Caco-2 (cell line): ENCODE measurements at regions not wholly inside any gene's neighbourhood (a gene's known extent, or its start where the extent isn't known, plus 50 kb on each side); places are given as distances from the start of the nearest gene placed in this dataset.

Experiments used
- BruUV-seq: library from RNA; stranded (reverse); fragments of 400-500 nt; replicated peaks from 2 replicates; lab custom pipeline; 2021; lab: Mats Ljungman, UMichigan
- CTCF ChIA-PET: fragments of 300-600 bp; sonication (Branson Sonifier 250); formaldehyde crosslinking; loops from one replicate; lab custom pipeline; 2022; ENCODE audit warnings: antibody characterized with exemption; lab: Charles Lee
- POLR2A ChIA-PET: fragments of 300-600 bp; sonication (Branson Sonifier 250); formaldehyde crosslinking; loops from one replicate; lab custom pipeline; 2022; ENCODE audit warnings: antibody characterized with exemption; lab: Charles Lee
- DNase-seq, 2 experiments: peaks; one replicate each; pipeline versions ENCODE4 v3.0.0 to v3.0.0-alpha.2; 2020 to 2022
- H3K27me3 ChIP-seq: replicated peaks from 2 replicates; pipeline ENCODE4 v1.6.0; 2011; ENCODE audit warnings: low read length; ENCODE audit not compliant: control insufficient read depth, insufficient read depth
- H3K36me3 ChIP-seq: 2 replicates; pipeline ENCODE4 v1.5.1; 2011; ENCODE audit warnings: low read length; ENCODE audit not compliant: control insufficient read depth, insufficient read depth
- H3K4me1 ChIP-seq: fragments of 250-450 bp; sonication (Bioruptor Pico); 2 replicates; pipeline ENCODE4 v1.5.1; 2020; ENCODE audit warnings: mild to moderate bottlenecking
- H3K4me3 ChIP-seq: 2 replicates; pipeline ENCODE4 v1.5.1; 2011; ENCODE audit warnings: low read depth, mild to moderate bottlenecking, control low read depth, low read length
- H3K9me3 ChIP-seq: fragments of 250-450 bp; sonication (Bioruptor Pico); 2 replicates; pipeline ENCODE4 v1.5.1; 2020; ENCODE audit warnings: mild to moderate bottlenecking, moderate library complexity
- H3K27ac Mint-ChIP-seq: one replicate; pipeline ENCODE4 v1.8.0; 2022; ENCODE audit warnings: mixed read lengths; ENCODE audit not compliant: unreplicated experiment
- H3K27me3 Mint-ChIP-seq: one replicate; pipeline ENCODE4 v1.8.0; 2022; ENCODE audit warnings: mixed read lengths; ENCODE audit not compliant: insufficient read depth, unreplicated experiment
- H3K36me3 Mint-ChIP-seq: one replicate; pipeline ENCODE4 v1.8.0; 2022; ENCODE audit warnings: mild to moderate bottlenecking, mixed read lengths; ENCODE audit not compliant: insufficient read depth, unreplicated experiment
- H3K4me1 Mint-ChIP-seq: one replicate; pipeline ENCODE4 v1.8.0; 2022; ENCODE audit warnings: low read depth, mixed read lengths; ENCODE audit not compliant: unreplicated experiment
- H3K4me3 Mint-ChIP-seq: one replicate; pipeline ENCODE4 v1.8.0; 2022; ENCODE audit warnings: mild to moderate bottlenecking, moderate library complexity, mixed read lengths; ENCODE audit not compliant: unreplicated experiment
- H3K9me3 Mint-ChIP-seq: one replicate; pipeline ENCODE4 v1.8.0; 2022; ENCODE audit warnings: mixed read lengths; ENCODE audit not compliant: unreplicated experiment
- intact Hi-C: fragments of 100-400 bp; cut with micrococcal nuclease; formaldehyde crosslinking; loops from one replicate; pipeline ENCODE4 v1.10.0; 2022; ENCODE audit not compliant: unreplicated experiment
- TF ChIP-seq, protein P1 (sequence below), 2 experiments: fragments of 200-600 bp in 1 of 2; IDR thresholded peaks; 1 replicate in 1 of 2; 2 replicates in 1 of 2; pipeline versions ENCODE4 v1.5.1 to v1.8.0; 2011 to 2022; ENCODE audit warnings: antibody characterized with exemption in 1 of 2, control low read depth in 1 of 2, inconsistent platforms in 1 of 2, low read depth in 1 of 2, low read length in 1 of 2, mild to moderate bottlenecking in 1 of 2, moderate library complexity in 1 of 2; ENCODE audit not compliant: insufficient read depth in 1 of 2, severe bottlenecking in 1 of 2, unreplicated experiment in 1 of 2

GRCh38 chr20:39390186-39390585, 428.0 kb downstream of the DHX35 start:
- Histone ChIP-seq H3K27me3 (no peaks in the 10 kb centered on the region), H3K36me3 (no peaks in the 10 kb centered on the region), H3K4me3 (no peak overlapping the region), H3K9me3 (no peaks in the 10 kb centered on the region), H3K4me1 (no peaks in the 10 kb centered on the region)
- Mint-ChIP-seq H3K4me3 (no peak overlapping the region), H3K4me1 (no peaks in the 10 kb centered on the region), H3K9me3 (no peaks in the 10 kb centered on the region), H3K36me3 (no peaks in the 10 kb centered on the region), H3K27me3 (peaks cover 12% of the 10 kb centered on the region), H3K27ac (no peak overlapping the region)
- no peak for DNase-seq
- ChIA-PET POLR2A (no interaction called here), CTCF (no interaction called here)
- intact Hi-C loops = no loop called here
- TF ChIP-seq, protein P1, sequence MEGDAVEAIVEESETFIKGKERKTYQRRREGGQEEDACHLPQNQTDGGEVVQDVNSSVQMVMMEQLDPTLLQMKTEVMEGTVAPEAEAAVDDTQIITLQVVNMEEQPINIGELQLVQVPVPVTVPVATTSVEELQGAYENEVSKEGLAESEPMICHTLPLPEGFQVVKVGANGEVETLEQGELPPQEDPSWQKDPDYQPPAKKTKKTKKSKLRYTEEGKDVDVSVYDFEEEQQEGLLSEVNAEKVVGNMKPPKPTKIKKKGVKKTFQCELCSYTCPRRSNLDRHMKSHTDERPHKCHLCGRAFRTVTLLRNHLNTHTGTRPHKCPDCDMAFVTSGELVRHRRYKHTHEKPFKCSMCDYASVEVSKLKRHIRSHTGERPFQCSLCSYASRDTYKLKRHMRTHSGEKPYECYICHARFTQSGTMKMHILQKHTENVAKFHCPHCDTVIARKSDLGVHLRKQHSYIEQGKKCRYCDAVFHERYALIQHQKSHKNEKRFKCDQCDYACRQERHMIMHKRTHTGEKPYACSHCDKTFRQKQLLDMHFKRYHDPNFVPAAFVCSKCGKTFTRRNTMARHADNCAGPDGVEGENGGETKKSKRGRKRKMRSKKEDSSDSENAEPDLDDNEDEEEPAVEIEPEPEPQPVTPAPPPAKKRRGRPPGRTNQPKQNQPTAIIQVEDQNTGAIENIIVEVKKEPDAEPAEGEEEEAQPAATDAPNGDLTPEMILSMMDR (IDR thresholded peaks at IDR 0.05; ENCODE audit: insufficient read depth in 1 of 2, low read depth in 1 of 2, low read length in 1 of 2, severe bottlenecking in 1 of 2, unreplicated experiment in 1 of 2) = no peak
- no TSS peak for BruUV-seq

- Mint-ChIP-seq H3K36me3 (no peaks in the 10 kb centered on the region), H3K9me3 (no peaks in the 10 kb centered on the region), H3K4me3 (no peak overlapping the region), H3K27ac (no peak overlapping the region), H3K27me3 (peaks cover 12% of the 10 kb centered on the region), H3K4me1 (no peaks in the 10 kb centered on the region)
- Histone ChIP-seq H3K36me3 (no peaks in the 10 kb centered on the region), H3K4me1 (no peaks in the 10 kb centered on the region), H3K9me3 (no peaks in the 10 kb centered on the region), H3K4me3 (no peak overlapping the region), H3K27me3 (no peaks in the 10 kb centered on the region; the same call in 1 of the 2 replicates)
- CTCF ChIA-PET = interaction anchor here (0.6 to 0.9 kb wide), 3 partner anchors 29 to 492 kb away, joined by 3 read pairs; no protein-coding TSS in a partner anchor
- DNase-seq = no peak
- TF ChIP-seq, protein P1 (IDR thresholded peaks at IDR 0.05; ENCODE audit: insufficient read depth in 1 of 2, low read depth in 1 of 2, low read length in 1 of 2, severe bottlenecking in 1 of 2, unreplicated experiment in 1 of 2) = no peak
- intact Hi-C loops = no loop called here
- no TSS peak for BruUV-seq
- POLR2A ChIA-PET = no interaction called here
Measured at GRCh38 chr20:39381595-39381994, 419.5 kb downstream of the DHX35 start.

GRCh38 chr20:39378776-39379175, 416.6 kb downstream of the DHX35 start:
- CTCF ChIA-PET = no interaction called here
- DNase-seq = no peak
- POLR2A ChIA-PET = no interaction called here
- no peak overlapping the region for H3K4me3 Mint-ChIP-seq
- Histone ChIP-seq H3K4me1 (no peaks in the 10 kb centered on the region), H3K9me3 (no peaks in the 10 kb centered on the region), H3K27me3 (no peaks in the 10 kb centered on the region; the same call in 1 of the 2 replicates), H3K36me3 (no peaks in the 10 kb centered on the region), H3K4me3 (no peak overlapping the region)
- no peaks in the 10 kb centered on the region for H3K4me1 Mint-ChIP-seq
- intact Hi-C loops = no loop called here
- no peak overlapping the region for H3K27ac Mint-ChIP-seq
- TF ChIP-seq, protein P1 (IDR thresholded peaks at IDR 0.05; ENCODE audit: insufficient read depth in 1 of 2, low read depth in 1 of 2, low read length in 1 of 2, severe bottlenecking in 1 of 2, unreplicated experiment in 1 of 2) = no peak
- H3K9me3 Mint-ChIP-seq = no peaks in the 10 kb centered on the region
- H3K27me3 Mint-ChIP-seq = peaks cover 17% of the 10 kb centered on the region
- H3K36me3 Mint-ChIP-seq = no peaks in the 10 kb centered on the region
- BruUV-seq = no TSS peak
